CD4-positive, alpha-beta T cell treated with Interleukin-2 at 100 ng/mL for 4 hours (primary cell): ENCODE measurements at regions not wholly inside any gene's neighbourhood (a gene's known extent, or its start where the extent isn't known, plus 50 kb on each side); places are given as distances from the start of the nearest gene placed in this dataset.

Experiments used
- DNase-seq: peaks from one replicate; pipeline ENCODE4 v3.0.0-alpha.2; 2020; ENCODE audit warnings: low spot score

- DNase-seq, result no peak
Observed at GRCh38 chr5:5629607-5629978, 207.1 kb downstream of the ICE1 start.

GRCh38 chr5:5628866-5629606, 206.6 kb downstream of the ICE1 start:
- DNase-seq, result no peak

GRCh38 chr5:5626412-5626811, 203.9 kb downstream of the ICE1 start:
- no peak for DNase-seq

- DNase-seq, result no peak
Observed at GRCh38 chr5:5625491-5625890, 203.0 kb downstream of the ICE1 start.

- DNase-seq, result no peak
Observed at GRCh38 chr5:5623397-5623796, 200.9 kb downstream of the ICE1 start.

- DNase-seq, result no peak
Observed at GRCh38 chr5:5622806-5623205, 200.3 kb downstream of the ICE1 start.

GRCh38 chr5:5619546-5619945, 197.1 kb downstream of the ICE1 start:
- no peak for DNase-seq

- no peak for DNase-seq
Observed at GRCh38 chr5:5617024-5617423, 194.5 kb downstream of the ICE1 start.

GRCh38 chr5:5616247-5616895, 193.9 kb downstream of the ICE1 start:
- no peak for DNase-seq

- no peak for DNase-seq
Observed at GRCh38 chr5:5615569-5615968, 193.1 kb downstream of the ICE1 start.

- DNase-seq, result no peak
Observed at GRCh38 chr5:5613261-5613990, 190.9 kb downstream of the ICE1 start.

GRCh38 chr5:5612096-5612495, 189.6 kb downstream of the ICE1 start:
- no peak for DNase-seq

- DNase-seq, result no peak
Observed at GRCh38 chr5:5609935-5610334, 187.5 kb downstream of the ICE1 start.

GRCh38 chr5:5605170-5605764, 182.8 kb downstream of the ICE1 start:
- DNase-seq, result no peak

GRCh38 chr5:5602554-5602953, 180.1 kb downstream of the ICE1 start:
- DNase-seq, result no peak

- no peak for DNase-seq
Observed at GRCh38 chr5:5598547-5599113, 176.2 kb downstream of the ICE1 start.

- DNase-seq, result no peak
Observed at GRCh38 chr5:5593391-5593790, 170.9 kb downstream of the ICE1 start.

- no peak for DNase-seq
Observed at GRCh38 chr5:5592541-5592940, 170.1 kb downstream of the ICE1 start.

- no peak for DNase-seq
Observed at GRCh38 chr5:5591567-5591966, 169.1 kb downstream of the ICE1 start.

- no peak for DNase-seq
Observed at GRCh38 chr5:5589857-5590256, 167.4 kb downstream of the ICE1 start.

GRCh38 chr5:5588887-5589826, 166.7 kb downstream of the ICE1 start:
- no peak for DNase-seq
